GM20431 (cell line): ENCODE measurements at regions not wholly inside any gene's neighbourhood (a gene's known extent, or its start where the extent isn't known, plus 50 kb on each side); places are given as distances from the start of the nearest gene placed in this dataset.

ENCODE experiments used
- in situ Hi-C: fragments of 300-500 bp; cut with MseI, MboI; formaldehyde crosslinking; loops from one replicate; pipeline ENCODE4 v1.15.0; 2020; ENCODE audit warnings: low sequenced_read_pairs; ENCODE audit not compliant: unreplicated experiment

- in situ Hi-C loops: no loop called here
Observed at GRCh38 chr7:155931396-155932085, 119.3 kb upstream of the SHH start.

GRCh38 chr7:155930527-155930926, 118.3 kb upstream of the SHH start:
- in situ Hi-C loops: no loop called here

GRCh38 chr7:155930061-155930460, 117.8 kb upstream of the SHH start:
- in situ Hi-C loops: no loop called here

- in situ Hi-C loops: no loop called here
Observed at GRCh38 chr7:155928583-155928982, 116.3 kb upstream of the SHH start.

GRCh38 chr7:155927905-155928304, 115.6 kb upstream of the SHH start:
- in situ Hi-C loops: no loop called here

GRCh38 chr7:155925682-155926081, 113.4 kb upstream of the SHH start:
- in situ Hi-C loops: no loop called here

- in situ Hi-C loops: no loop called here
Observed at GRCh38 chr7:155922067-155922816, 110.0 kb upstream of the SHH start.

- in situ Hi-C loops: no loop called here
Observed at GRCh38 chr7:155921804-155922066, 109.5 kb upstream of the SHH start.

GRCh38 chr7:155921086-155921803, 109.0 kb upstream of the SHH start:
- in situ Hi-C loops: no loop called here

GRCh38 chr7:155920068-155920461, 107.8 kb upstream of the SHH start:
- in situ Hi-C loops: no loop called here

- in situ Hi-C loops: no loop called here
Observed at GRCh38 chr7:155919391-155920067, 107.3 kb upstream of the SHH start.

- in situ Hi-C loops: no loop called here
Observed at GRCh38 chr7:155918720-155919390, 106.6 kb upstream of the SHH start.

GRCh38 chr7:155917836-155918430, 105.7 kb upstream of the SHH start:
- in situ Hi-C loops: no loop called here

- in situ Hi-C loops: no loop called here
Observed at GRCh38 chr7:155916926-155917655, 104.8 kb upstream of the SHH start.

- in situ Hi-C loops: no loop called here
Observed at GRCh38 chr7:155914341-155914740, 102.1 kb upstream of the SHH start.

- in situ Hi-C loops: no loop called here
Observed at GRCh38 chr7:155913719-155914118, 101.5 kb upstream of the SHH start.

GRCh38 chr7:155913291-155913690, 101.0 kb upstream of the SHH start:
- in situ Hi-C loops: no loop called here

- in situ Hi-C loops: no loop called here
Observed at GRCh38 chr7:155911471-155912105, 99.3 kb upstream of the SHH start.

GRCh38 chr7:155908385-155908784, 96.1 kb upstream of the SHH start:
- in situ Hi-C loops: no loop called here
